SK-N-MC (cell line): ENCODE measurements at regions not wholly inside any gene's neighbourhood (a gene's known extent, or its start where the extent isn't known, plus 50 kb on each side); places are given as distances from the start of the nearest gene placed in this dataset.

Source experiments
- EZH2 ChIP-seq: fragments of 200-600 bp; sonication (generic); IDR thresholded peaks from one replicate; pipeline ENCODE4 v1.6.1; 2017; ENCODE audit warnings: antibody characterized with exemption
- FOXP2 ChIP-seq: optimal IDR thresholded peaks from 2 replicates; pipeline ENCODE3; 2011; ENCODE audit warnings: mild to moderate bottlenecking, moderate library complexity; ENCODE audit not compliant: insufficient read depth; ENCODE audit errors: extremely low read length, control extremely low read depth
- POLR2AphosphoS5 ChIP-seq: IDR thresholded peaks from 2 replicates; pipeline ENCODE4 v1.6.1; 2012; ENCODE audit warnings: mild to moderate bottlenecking, low read depth, low read length, borderline replicate concordance

DNA sequence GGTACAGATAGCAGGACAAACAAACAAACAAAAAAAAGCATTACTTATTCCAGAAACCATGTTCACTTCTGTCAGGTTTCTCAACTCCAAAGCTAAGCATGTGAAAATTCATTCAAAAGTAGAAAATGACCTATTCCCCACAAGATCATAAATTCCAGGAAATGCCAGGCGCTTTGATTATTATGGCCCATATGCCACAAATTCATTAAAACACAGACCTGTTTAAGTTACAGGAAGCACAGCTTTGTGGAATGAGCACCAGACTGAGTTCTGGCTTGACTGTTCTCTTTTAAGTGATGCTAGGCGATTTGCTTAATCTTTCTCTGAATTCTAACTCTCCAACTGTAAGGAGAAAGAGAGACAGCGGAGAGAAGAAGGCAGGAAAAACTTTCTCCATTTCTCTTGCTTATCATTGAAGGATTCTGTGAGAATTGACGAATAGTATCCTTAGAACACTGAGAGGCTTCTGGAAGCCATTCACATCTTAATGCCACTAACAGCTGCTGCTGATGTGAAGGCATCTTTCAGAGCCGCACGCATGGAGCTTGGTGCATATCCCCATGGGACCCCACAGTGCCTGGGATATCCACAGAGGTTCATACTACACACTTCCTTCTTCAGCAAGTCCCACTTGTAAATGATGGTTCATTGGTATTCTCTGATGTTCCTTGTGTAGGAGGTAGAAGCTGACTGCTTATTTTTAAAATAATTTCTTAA is 138.0 kb downstream of the ZNF674 start:
- TF ChIP-seq EZH2 (no peak), FOXP2 (no peak), POLR2AphosphoS5 (no peak)
